SK-N-SH (cell line): ENCODE measurements at regions not wholly inside any gene's neighbourhood (a gene's known extent, or its start where the extent isn't known, plus 50 kb on each side); places are given as distances from the start of the nearest gene placed in this dataset.

Source experiments
- CTCF ChIA-PET: fragments of 300-600, 350-600 bp; formaldehyde crosslinking; extraction: SDS; loops from one replicate; lab custom pipeline; 2021; lab: Yijun Ruan, JAX
- POLR2A ChIA-PET: fragments of 350-600 bp; sonication (Branson Sonifier 250); formaldehyde crosslinking; extraction: SDS; loops from one replicate; lab custom pipeline; 2020; ENCODE audit warnings: antibody characterized with exemption, inconsistent platforms; lab: Yijun Ruan, JAX
- DNase-seq: peaks from one replicate; pipeline ENCODE4 v3.0.0; 2012
- H2AFZ ChIP-seq: fragments of 200-600 bp; sonication (generic); 2 replicates; pipeline ENCODE4 v1.8.1; 2016; ENCODE audit warnings: antibody characterized with exemption, mild to moderate bottlenecking, low read depth
- H3F3A ChIP-seq: fragments of 200-600 bp; sonication (generic); replicated peaks from 2 replicates; pipeline ENCODE3; 2016; ENCODE audit warnings: antibody characterized with exemption, mild to moderate bottlenecking; ENCODE audit not compliant: insufficient read depth
- H3K27ac ChIP-seq, 2 experiments: fragments of 200-500 bp in 1 of 2; fragments of 200-600 bp in 1 of 2; sonication (Bioruptor generic) in 1 of 2; sonication (generic), shearing (Covaris generic) in 1 of 2; 2 replicates each; pipeline versions ENCODE4 v1.5.1 to v1.6.1; 2014 to 2016; ENCODE audit warnings: low read depth in 2 of 2, inconsistent platforms in 1 of 2, low read length in 1 of 2, mild to moderate bottlenecking in 1 of 2, mixed read lengths in 1 of 2
- H3K27me3 ChIP-seq: fragments of 200-600 bp; sonication (generic), shearing (Covaris generic); 2 replicates; pipeline ENCODE4 v1.6.1; 2016; ENCODE audit warnings: mixed run types; ENCODE audit not compliant: insufficient read depth
- H3K36me3 ChIP-seq, 2 experiments: fragments of 200-500 bp in 1 of 2; fragments of 200-600 bp in 1 of 2; sonication (Bioruptor generic) in 1 of 2; sonication (generic) in 1 of 2; replicated peaks in 1 of 2; 2 replicates each; pipeline versions ENCODE3 to v1.5.1; 2014 to 2016; ENCODE audit warnings: low read length in 1 of 2, mild to moderate bottlenecking in 1 of 2; ENCODE audit not compliant: insufficient read depth in 2 of 2, control insufficient read depth in 1 of 2
- H3K4me1 ChIP-seq, 2 experiments: fragments of 200-500 bp in 1 of 2; fragments of 200-600 bp in 1 of 2; sonication (Bioruptor generic) in 1 of 2; sonication (generic), shearing (Covaris generic) in 1 of 2; 2 replicates each; pipeline versions ENCODE4 v1.5.1 to v1.6.1; 2014 to 2016; ENCODE audit warnings: low read depth in 1 of 2, low read length in 1 of 2, mixed run types in 1 of 2; ENCODE audit not compliant: insufficient read depth in 2 of 2, control insufficient read depth in 1 of 2
- H3K4me2 ChIP-seq: fragments of 200-600 bp; sonication (generic), shearing (Covaris generic); 2 replicates; pipeline ENCODE4 v1.6.1; 2017; ENCODE audit warnings: mixed run types
- H3K4me3 ChIP-seq, 2 experiments: fragments of 200-500 bp in 1 of 2; fragments of 200-600 bp in 1 of 2; sonication (Bioruptor generic) in 1 of 2; sonication (generic), shearing (Covaris generic) in 1 of 2; 2 replicates each; pipeline versions ENCODE4 v1.5.1 to v1.8.1; 2014 to 2016; ENCODE audit warnings: low read depth in 2 of 2, inconsistent platforms in 1 of 2, low read length in 1 of 2, mild to moderate bottlenecking in 1 of 2, mixed read lengths in 1 of 2, moderate library complexity in 1 of 2
- H3K79me2 ChIP-seq: fragments of 200-600 bp; sonication (generic); 2 replicates; pipeline ENCODE4 v1.8.1; 2017; ENCODE audit warnings: mild to moderate bottlenecking; ENCODE audit not compliant: insufficient read depth
- H3K9ac ChIP-seq: fragments of 200-600 bp; sonication (generic); 2 replicates; pipeline ENCODE4 v1.6.1; 2017; ENCODE audit warnings: mixed run types
- H3K9me2 ChIP-seq: fragments of 200-600 bp; sonication (generic); 2 replicates; pipeline ENCODE4 v1.6.1; 2017; ENCODE audit warnings: mixed run types
- H3K9me3 ChIP-seq: fragments of 200-600 bp; sonication (generic); 2 replicates; pipeline ENCODE4 v1.6.1; 2017; ENCODE audit warnings: mixed run types, mild to moderate bottlenecking, moderate library complexity
- H4K20me1 ChIP-seq: fragments of 200-600 bp; sonication (generic); 2 replicates; pipeline ENCODE4 v1.6.1; 2017; ENCODE audit warnings: mild to moderate bottlenecking, mixed run types; ENCODE audit not compliant: insufficient read depth
- ELF1 ChIP-seq: IDR thresholded peaks from 2 replicates; pipeline ENCODE4 v1.4.0; 2012
- FOSL2 ChIP-seq: IDR thresholded peaks from 2 replicates; pipeline ENCODE4 v1.4.0; 2012; ENCODE audit warnings: low read depth, mild to moderate bottlenecking, moderate library complexity, borderline replicate concordance
- FOXJ3 ChIP-seq: sonication (generic); formaldehyde crosslinking; IDR thresholded peaks from 2 replicates; pipeline ENCODE4 v1.5.1; 2020; ENCODE audit warnings: mild to moderate bottlenecking, missing genetic modification reagents
- GATA2 ChIP-seq: sonication (generic); formaldehyde crosslinking; IDR thresholded peaks from 2 replicates; pipeline ENCODE4 v1.5.0; 2020; ENCODE audit warnings: mild to moderate bottlenecking, missing genetic modification reagents
- MEF2A ChIP-seq: IDR thresholded peaks from 2 replicates; pipeline ENCODE4 v1.4.0; 2012; ENCODE audit warnings: low read depth, borderline replicate concordance
- NRF1 ChIP-seq: IDR thresholded peaks from 2 replicates; pipeline ENCODE4 v1.6.1; 2012; ENCODE audit warnings: low read depth, mild to moderate bottlenecking, low read length
- PBX3 ChIP-seq: IDR thresholded peaks from 2 replicates; pipeline ENCODE4; 2012
- REST ChIP-seq: IDR thresholded peaks from 2 replicates; pipeline ENCODE4 v1.6.1; 2012; ENCODE audit warnings: mild to moderate bottlenecking, low read depth, low read length, moderate library complexity
- RFX5 ChIP-seq: IDR thresholded peaks from 2 replicates; pipeline ENCODE4 v1.6.1; 2012; ENCODE audit warnings: mild to moderate bottlenecking, improper control_type of control experiment, low read length
- SIN3A ChIP-seq: IDR thresholded peaks from 2 replicates; pipeline ENCODE4 v1.6.1; 2012; ENCODE audit warnings: low read depth, mild to moderate bottlenecking, low read length, moderate library complexity, borderline replicate concordance
- ZBTB33 ChIP-seq: IDR thresholded peaks from 2 replicates; pipeline ENCODE4 v1.4.0; 2012; ENCODE audit warnings: low read depth, borderline replicate concordance
- WGBS: methylation state at CpG from one replicate; pipeline ENCODE4 v1.1.6; 2017; ENCODE audit warnings: low lambda C conversion rate; 5-methylcytosine and 5-hydroxymethylcytosine counted together
- TF ChIP-seq, protein P1 (sequence below): fragments of 150-350 bp; IDR thresholded peaks from 2 replicates; pipeline ENCODE4 v1.6.1; 2016; ENCODE audit warnings: mild to moderate bottlenecking, low read depth, low read length

- no peak overlapping the region for H2AFZ ChIP-seq
- no peaks in the 10 kb centered on the region for H3F3A ChIP-seq
- no peak overlapping the region for H3K4me3 ChIP-seq
- H3K36me3 ChIP-seq = no peaks in the 10 kb centered on the region
- H3K4me1 ChIP-seq = no peaks in the 10 kb centered on the region
- H3K79me2 ChIP-seq = no peaks in the 10 kb centered on the region
- TF ChIP-seq FOXJ3 (CRISPR knock-in tag) = no peak
- TF ChIP-seq ELF1 = no peak
- no peak for TF ChIP-seq FOSL2
- no peak for TF ChIP-seq RFX5
- TF ChIP-seq REST = no peak
- TF ChIP-seq, protein P1, sequence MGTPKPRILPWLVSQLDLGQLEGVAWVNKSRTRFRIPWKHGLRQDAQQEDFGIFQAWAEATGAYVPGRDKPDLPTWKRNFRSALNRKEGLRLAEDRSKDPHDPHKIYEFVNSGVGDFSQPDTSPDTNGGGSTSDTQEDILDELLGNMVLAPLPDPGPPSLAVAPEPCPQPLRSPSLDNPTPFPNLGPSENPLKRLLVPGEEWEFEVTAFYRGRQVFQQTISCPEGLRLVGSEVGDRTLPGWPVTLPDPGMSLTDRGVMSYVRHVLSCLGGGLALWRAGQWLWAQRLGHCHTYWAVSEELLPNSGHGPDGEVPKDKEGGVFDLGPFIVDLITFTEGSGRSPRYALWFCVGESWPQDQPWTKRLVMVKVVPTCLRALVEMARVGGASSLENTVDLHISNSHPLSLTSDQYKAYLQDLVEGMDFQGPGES = no peak
- no peak for TF ChIP-seq SIN3A
- TF ChIP-seq, all 33 proteins: peak for 0
- WGBS = 32% methylated on average over 3 of the region's 3 CpGs
- Histone ChIP-seq H3K4me2 (no peak overlapping the region), H3K9ac (no peak overlapping the region), H4K20me1 (no peaks in the 10 kb centered on the region), H3K27ac (no peak overlapping the region), H3K27me3 (no peaks in the 10 kb centered on the region), H3K9me2 (no peaks in the 10 kb centered on the region), H3K9me3 (no peaks in the 10 kb centered on the region)
- CTCF ChIA-PET = no interaction called here
- POLR2A ChIA-PET = no interaction called here
- DNase-seq = no peak
Observed at GRCh38 chr6:8794420-8794819, 359.1 kb upstream of the SLC35B3 start.

DNA sequence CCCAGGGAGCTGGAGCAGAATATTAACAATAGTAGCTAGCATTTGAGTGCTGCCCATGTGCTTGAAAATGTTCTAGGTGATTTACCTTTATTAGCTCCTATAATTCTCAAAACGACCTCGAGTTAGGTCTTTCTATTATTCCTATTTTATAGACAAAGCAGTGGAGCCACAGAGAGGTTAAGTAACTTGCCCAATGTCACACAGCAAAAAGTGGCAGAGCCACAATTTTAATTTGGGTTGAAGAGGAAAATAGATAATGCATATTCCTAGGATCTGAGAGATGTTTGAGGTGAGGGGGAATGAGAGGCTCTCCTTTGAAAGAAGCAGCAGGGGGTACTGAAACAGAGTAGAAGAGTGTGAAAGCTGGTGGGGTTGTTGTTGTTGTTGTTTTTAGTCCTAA is 354.5 kb upstream of the SLC35B3 start:
- H3K4me1 ChIP-seq = no peaks in the 10 kb centered on the region
- H3K27me3 ChIP-seq = no peaks in the 10 kb centered on the region
- TF ChIP-seq PBX3 (no peak), NRF1 (no peak), ZBTB33 (no peak), MEF2A (no peak), SIN3A (no peak), GATA2 (no peak)
- no peak overlapping the region for H3K4me2 ChIP-seq
- no peak overlapping the region for H3K9ac ChIP-seq
- H4K20me1 ChIP-seq = no peaks in the 10 kb centered on the region
- 0% methylated on average over 2 of the region's 2 CpGs for WGBS
- DNase-seq = no peak
- no peaks in the 10 kb centered on the region for H3F3A ChIP-seq
- H3K9me2 ChIP-seq = no peaks in the 10 kb centered on the region
- H2AFZ ChIP-seq = no peak overlapping the region
- no peaks in the 10 kb centered on the region for H3K79me2 ChIP-seq
- ChIA-PET POLR2A (no interaction called here), CTCF (no interaction called here)
- no peaks in the 10 kb centered on the region for H3K9me3 ChIP-seq
- no peak overlapping the region for H3K27ac ChIP-seq
- no peak overlapping the region for H3K4me3 ChIP-seq
- no peaks in the 10 kb centered on the region for H3K36me3 ChIP-seq
